Activated naive CD8-positive, alpha-beta T cell treated with anti-CD3 and anti-CD28 coated beads for 36 hours (primary cell): ENCODE measurements at regions not wholly inside any gene's neighbourhood (a gene's known extent, or its start where the extent isn't known, plus 50 kb on each side); places are given as distances from the start of the nearest gene placed in this dataset.
A peak's percentile ranks its signal among the peaks of the same experiment; 100 is the strongest.
"Not testable (repeated sequence)": the region's sequence is repeated elsewhere in the genome, so short reads cannot be mapped to it uniquely, and the experiment has no call there.

Experiments used
- DNase-seq: peaks from one replicate; pipeline ENCODE4 v3.0.0; 2021
- H3K27ac Mint-ChIP-seq: one replicate; pipeline ENCODE4 v1.8.0; 2022; ENCODE audit warnings: mild to moderate bottlenecking, moderate library complexity, mixed read lengths
- H3K27me3 Mint-ChIP-seq: one replicate; pipeline ENCODE4 v1.8.0; 2022; ENCODE audit warnings: mild to moderate bottlenecking, mixed read lengths
- H3K36me3 Mint-ChIP-seq: one replicate; pipeline ENCODE4 v1.8.0; 2021; ENCODE audit warnings: mild to moderate bottlenecking, mixed read lengths
- H3K4me1 Mint-ChIP-seq: one replicate; pipeline ENCODE4 v1.8.0; 2021; ENCODE audit warnings: mixed read lengths
- H3K4me3 Mint-ChIP-seq: one replicate; pipeline ENCODE4 v1.8.0; 2022; ENCODE audit warnings: mild to moderate bottlenecking, moderate library complexity, mixed read lengths
- H3K9me3 Mint-ChIP-seq: one replicate; pipeline ENCODE4 v1.8.0; 2022; ENCODE audit warnings: mixed read lengths

DNA sequence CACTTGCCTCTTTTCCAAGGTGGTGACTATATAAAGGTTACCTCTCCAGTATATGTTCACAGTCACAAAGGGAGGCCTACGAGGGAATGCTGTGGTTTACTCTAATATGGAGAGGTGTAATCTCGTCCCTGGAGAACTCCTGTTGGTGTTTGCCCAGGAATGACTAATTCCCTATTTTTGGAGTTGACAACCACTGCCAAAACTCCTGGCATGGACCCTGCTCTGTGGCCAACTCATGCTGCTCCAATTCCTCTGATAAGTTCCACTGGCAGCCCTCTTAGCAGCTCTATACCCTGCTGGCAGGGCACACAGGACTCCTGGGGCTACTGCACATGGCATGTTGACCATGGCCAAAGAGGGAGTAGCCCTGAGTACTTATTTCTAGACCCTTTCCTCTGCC, 418.7 kb upstream of the ANO5 start:
- no peak overlapping the region for H3K27ac Mint-ChIP-seq
- no peak for DNase-seq
- H3K27me3 Mint-ChIP-seq = no peaks in the 10 kb centered on the region
- H3K4me3 Mint-ChIP-seq = no peak overlapping the region
- H3K36me3 Mint-ChIP-seq = no peaks in the 10 kb centered on the region
- no peaks in the 10 kb centered on the region for H3K4me1 Mint-ChIP-seq
- H3K9me3 Mint-ChIP-seq = peaks cover 1% of the 10 kb centered on the region

DNA sequence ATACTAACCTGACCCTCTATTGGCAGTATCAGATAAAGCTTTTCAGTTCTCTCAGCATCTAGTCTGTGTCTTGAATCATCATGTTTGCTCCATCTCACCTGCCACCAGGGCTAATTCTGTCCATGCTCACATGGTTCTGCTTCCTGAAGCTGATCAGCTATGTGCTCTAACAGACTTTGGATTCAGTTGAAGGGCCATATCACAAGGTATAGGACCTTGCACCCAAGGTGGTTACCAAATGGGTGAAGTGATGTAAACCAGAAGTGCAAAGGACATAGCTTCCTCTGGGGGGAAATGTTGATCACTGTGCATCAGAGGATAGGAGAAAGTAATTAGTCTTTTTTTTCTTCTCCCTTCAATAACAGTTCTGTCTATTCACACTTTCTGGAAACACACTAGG, 417.0 kb upstream of the ANO5 start:
- H3K27ac Mint-ChIP-seq = no peak overlapping the region
- H3K27me3 Mint-ChIP-seq = no peaks in the 10 kb centered on the region
- DNase-seq = no peak
- no peaks in the 10 kb centered on the region for H3K4me1 Mint-ChIP-seq
- no peak overlapping the region for H3K4me3 Mint-ChIP-seq
- no peaks in the 10 kb centered on the region for H3K36me3 Mint-ChIP-seq
- H3K9me3 Mint-ChIP-seq = peaks cover 1% of the 10 kb centered on the region

DNA sequence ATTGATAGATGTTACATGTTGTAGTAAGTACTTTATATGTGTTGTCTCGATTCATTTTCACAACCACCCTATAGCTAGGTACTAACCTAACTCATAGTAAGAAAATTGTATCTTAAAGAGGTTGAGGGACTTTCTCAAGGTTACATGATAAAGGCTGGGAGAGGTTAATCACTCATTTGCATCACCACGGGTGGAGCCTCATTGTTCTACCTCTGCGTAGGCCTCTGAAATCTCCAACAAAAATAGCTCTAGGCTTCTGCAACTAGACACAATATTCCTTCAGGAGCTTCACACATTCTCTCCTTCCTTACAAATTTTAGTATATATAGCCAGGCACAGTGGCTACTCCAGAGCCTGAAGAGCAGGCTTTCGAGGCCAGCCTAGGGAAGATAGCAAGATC, 408.9 kb upstream of the ANO5 start:
- Mint-ChIP-seq H3K4me1 (no peaks in the 10 kb centered on the region), H3K27ac (no peak overlapping the region), H3K4me3 (no peak overlapping the region), H3K9me3 (peaks cover 14% of the 10 kb centered on the region), H3K27me3 (no peaks in the 10 kb centered on the region), H3K36me3 (no peaks in the 10 kb centered on the region)
- no peak for DNase-seq

DNA sequence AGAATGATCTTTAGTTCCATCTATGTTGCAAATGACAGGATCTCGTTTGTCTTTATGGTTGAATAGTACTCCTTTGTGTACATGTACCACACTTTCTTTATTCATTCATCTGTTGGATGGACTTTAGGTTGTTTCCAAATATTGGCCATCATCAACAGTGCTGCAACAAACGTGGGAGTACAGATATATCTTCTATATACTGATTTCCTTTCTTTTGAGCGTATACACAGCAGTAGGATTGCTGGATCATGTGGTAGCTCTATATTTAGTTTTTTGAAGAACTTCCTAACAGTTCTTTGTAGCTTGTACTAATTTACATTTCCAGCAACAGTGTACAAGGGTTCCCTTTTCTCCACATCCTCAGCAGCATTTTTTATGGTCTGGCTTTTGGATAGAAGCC, 407.5 kb upstream of the ANO5 start:
- DNase-seq = no peak
- Mint-ChIP-seq H3K27me3 (no peaks in the 10 kb centered on the region), H3K4me1 (no peaks in the 10 kb centered on the region), H3K36me3 (no peaks in the 10 kb centered on the region), H3K4me3 (no peak overlapping the region), H3K9me3 (peaks cover 23% of the 10 kb centered on the region), H3K27ac (no peak overlapping the region)

DNA sequence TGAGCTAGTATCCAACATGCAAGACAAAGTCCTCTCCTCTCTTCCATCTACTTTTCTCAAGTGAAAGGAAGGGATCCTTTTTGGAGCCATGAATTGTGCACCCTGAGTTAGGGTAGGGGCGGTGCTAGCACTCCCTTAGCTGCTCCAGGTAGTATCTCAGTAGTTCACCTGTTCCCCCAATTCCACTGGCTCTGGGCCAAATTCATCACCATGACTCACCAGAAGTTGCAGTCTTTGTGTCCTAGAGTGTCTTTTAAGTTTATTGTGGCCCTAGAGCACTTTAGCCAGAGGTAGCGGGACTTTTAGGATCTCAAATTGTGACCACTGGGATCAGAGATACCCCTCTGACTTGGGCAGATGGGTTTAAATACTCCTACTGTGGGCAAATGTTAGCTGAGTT, 398.6 kb upstream of the ANO5 start:
- Mint-ChIP-seq H3K4me3 (no peak overlapping the region), H3K27me3 (no peaks in the 10 kb centered on the region), H3K27ac (no peak overlapping the region), H3K9me3 (peaks cover 18% of the 10 kb centered on the region), H3K4me1 (no peaks in the 10 kb centered on the region), H3K36me3 (no peaks in the 10 kb centered on the region)
- DNase-seq = no peak

DNA sequence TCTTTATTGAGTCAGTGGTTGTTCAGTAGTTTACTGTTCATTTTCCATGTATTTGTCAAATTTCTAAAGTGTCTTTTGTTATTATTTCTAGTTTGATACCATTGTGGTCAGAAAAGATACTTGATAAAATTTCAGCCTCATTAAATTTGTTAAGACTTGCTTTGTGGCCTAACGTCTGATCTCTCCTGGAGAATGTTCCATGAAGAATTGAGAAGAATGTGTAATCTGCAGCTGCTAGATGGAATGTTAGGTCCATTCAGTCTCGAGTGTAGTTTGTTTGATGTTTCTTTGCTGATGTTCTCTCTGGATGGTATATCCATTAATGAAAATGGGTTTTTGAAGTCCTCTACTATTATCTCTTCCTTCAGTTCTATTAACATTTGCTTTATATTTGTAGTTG, 394.7 kb upstream of the ANO5 start:
- Mint-ChIP-seq H3K9me3 (peaks cover 11% of the 10 kb centered on the region), H3K4me3 (no peak overlapping the region), H3K27ac (no peak overlapping the region), H3K36me3 (no peaks in the 10 kb centered on the region), H3K4me1 (no peaks in the 10 kb centered on the region), H3K27me3 (no peaks in the 10 kb centered on the region)
- no peak for DNase-seq

DNA sequence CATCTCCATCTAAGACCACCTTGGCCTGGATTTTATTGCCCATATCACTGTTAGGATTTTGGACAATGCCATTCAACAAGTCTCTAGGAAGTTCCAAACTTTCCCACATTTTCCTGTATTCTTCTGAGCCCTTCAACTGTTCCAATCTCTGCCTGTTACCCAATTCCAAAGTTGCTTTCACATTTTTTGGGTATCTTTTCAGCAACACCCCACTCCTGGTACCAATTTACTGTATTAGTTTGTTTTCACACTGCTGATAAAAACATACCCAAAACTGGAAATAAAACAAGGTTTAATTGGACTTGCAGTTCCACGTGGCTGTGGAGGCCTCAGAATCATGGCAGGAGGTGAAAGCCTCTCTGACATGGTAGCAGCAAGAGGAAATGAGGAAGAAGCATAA, 388.4 kb upstream of the ANO5 start:
- not testable (repeated sequence) for H3K9me3 Mint-ChIP-seq, H3K27ac Mint-ChIP-seq, DNase-seq, H3K27me3 Mint-ChIP-seq, H3K4me3 Mint-ChIP-seq, H3K4me1 Mint-ChIP-seq, H3K36me3 Mint-ChIP-seq

DNA sequence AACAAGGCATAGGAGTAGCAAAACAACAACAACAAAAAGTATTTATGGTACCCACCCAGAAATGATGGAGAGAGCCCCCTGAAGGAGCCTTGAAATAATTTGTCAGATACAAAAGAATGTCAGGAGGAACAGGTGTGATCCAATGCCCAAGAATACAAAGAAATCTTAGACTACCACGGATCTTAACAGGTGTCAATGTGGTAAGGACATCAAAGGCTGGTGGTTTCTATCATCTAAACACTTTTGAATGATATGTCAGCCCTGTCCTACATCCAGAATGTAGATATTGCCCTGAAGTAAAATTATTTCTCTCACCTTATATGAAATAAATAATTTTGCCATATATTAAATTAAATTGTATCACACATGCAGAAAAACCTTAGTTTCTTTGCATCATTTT, 386.4 kb upstream of the ANO5 start:
- Mint-ChIP-seq H3K27me3 (no peaks in the 10 kb centered on the region), H3K36me3 (no peaks in the 10 kb centered on the region), H3K4me1 (no peaks in the 10 kb centered on the region)

DNA sequence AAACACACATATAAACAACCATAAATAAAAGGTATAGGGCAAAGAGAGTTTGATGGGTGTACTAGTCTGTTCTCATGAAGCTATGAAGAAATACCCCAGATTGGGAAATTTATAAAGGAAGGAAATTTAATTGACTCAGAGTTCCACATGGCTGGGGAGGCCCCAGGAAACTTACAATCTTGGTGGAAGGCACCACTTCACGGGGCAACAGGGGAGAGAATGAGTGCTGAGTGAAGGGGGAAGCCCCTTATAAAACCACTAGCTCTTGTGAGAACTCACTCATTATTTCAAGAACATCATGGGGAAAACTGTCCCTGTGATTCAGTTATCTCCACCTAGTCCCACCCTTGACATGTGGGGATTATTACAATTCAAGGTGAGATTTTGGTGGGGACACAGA, 385.9 kb upstream of the ANO5 start:
- H3K9me3 Mint-ChIP-seq = peaks cover 10% of the 10 kb centered on the region
- peak; percentile 9 for DNase-seq
- H3K27ac Mint-ChIP-seq = peak overlapping the region; percentile 57
- H3K27me3 Mint-ChIP-seq = no peaks in the 10 kb centered on the region
- H3K4me3 Mint-ChIP-seq = no peak overlapping the region
- no peaks in the 10 kb centered on the region for H3K4me1 Mint-ChIP-seq
- H3K36me3 Mint-ChIP-seq = no peaks in the 10 kb centered on the region

More for the DNA sequence above, 386.4 kb upstream of the ANO5 start:
- no peak overlapping the region for H3K4me3 Mint-ChIP-seq
- peaks cover 10% of the 10 kb centered on the region for H3K9me3 Mint-ChIP-seq
- DNase-seq = no peak
- no peak overlapping the region for H3K27ac Mint-ChIP-seq

DNA sequence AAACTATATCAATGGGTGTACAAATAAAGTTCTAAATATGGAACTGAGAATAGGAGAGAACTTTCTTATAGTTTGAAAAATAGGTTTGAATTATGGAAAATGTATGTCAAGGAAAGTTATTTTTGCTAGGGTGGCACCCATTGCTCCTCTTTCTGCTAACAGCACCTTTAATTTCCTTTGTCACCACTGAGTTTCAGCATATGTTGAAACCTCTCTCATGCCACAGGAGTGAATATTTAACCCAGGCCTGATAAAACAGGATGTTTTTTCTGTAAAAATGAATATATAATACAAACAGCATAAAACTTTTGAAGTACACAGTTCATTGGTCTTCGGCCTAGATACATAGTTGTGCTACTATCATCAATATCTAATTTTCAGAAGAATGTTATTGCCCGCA, 385.5 kb upstream of the ANO5 start:
- H3K27me3 Mint-ChIP-seq = no peaks in the 10 kb centered on the region
- H3K4me3 Mint-ChIP-seq = no peak overlapping the region
- no peaks in the 10 kb centered on the region for H3K36me3 Mint-ChIP-seq
- H3K4me1 Mint-ChIP-seq = no peaks in the 10 kb centered on the region
- no peak for DNase-seq
- H3K27ac Mint-ChIP-seq = peak overlapping the region; percentile 57
- peaks cover 10% of the 10 kb centered on the region for H3K9me3 Mint-ChIP-seq

DNA sequence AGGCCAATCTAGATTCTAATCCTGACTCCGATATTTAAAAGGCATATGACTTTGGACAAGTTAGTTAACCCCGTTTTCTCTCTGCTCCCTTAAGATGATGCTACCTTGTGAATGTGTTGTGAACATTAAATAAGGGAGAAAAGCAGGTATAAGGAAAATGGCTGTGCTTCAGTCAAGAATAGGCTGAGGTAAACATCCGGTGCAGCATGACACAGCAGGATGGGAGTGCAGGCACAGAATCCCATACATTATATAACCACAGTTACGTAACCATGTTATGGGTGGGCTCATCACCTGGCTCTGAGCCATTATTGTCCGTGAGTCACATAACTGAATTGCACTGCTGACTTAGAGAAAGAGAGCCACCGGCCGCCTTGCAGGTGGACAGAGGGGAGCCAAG, 382.2 kb upstream of the ANO5 start:
- Mint-ChIP-seq H3K27me3 (no peaks in the 10 kb centered on the region), H3K4me3 (no peak overlapping the region), H3K36me3 (no peaks in the 10 kb centered on the region), H3K9me3 (no peaks in the 10 kb centered on the region), H3K4me1 (no peaks in the 10 kb centered on the region), H3K27ac (no peak overlapping the region)
- DNase-seq = no peak

DNA sequence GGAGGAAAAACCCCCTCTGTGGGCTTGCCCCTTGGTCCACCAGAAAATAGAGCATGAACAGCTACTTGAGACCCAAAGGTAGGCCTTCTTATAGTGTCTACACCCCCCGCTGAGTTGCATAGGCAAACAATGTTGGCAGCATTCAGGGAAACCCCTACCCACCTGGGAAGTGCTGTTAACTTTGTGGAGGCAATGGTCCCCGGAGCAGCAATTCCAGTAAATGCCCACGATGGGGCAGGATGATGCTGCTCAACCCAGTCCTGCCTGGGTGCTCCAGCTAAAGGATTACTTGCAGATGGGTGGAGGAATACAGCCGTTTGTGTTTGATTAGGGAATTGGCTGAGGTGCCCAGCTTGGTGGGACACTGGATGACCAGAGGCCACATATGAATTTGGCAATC, 381.3 kb upstream of the ANO5 start:
- no peak overlapping the region for H3K27ac Mint-ChIP-seq
- no peak overlapping the region for H3K4me3 Mint-ChIP-seq
- DNase-seq = no peak
- H3K4me1 Mint-ChIP-seq = no peaks in the 10 kb centered on the region
- no peaks in the 10 kb centered on the region for H3K27me3 Mint-ChIP-seq
- no peaks in the 10 kb centered on the region for H3K9me3 Mint-ChIP-seq
- no peaks in the 10 kb centered on the region for H3K36me3 Mint-ChIP-seq

DNA sequence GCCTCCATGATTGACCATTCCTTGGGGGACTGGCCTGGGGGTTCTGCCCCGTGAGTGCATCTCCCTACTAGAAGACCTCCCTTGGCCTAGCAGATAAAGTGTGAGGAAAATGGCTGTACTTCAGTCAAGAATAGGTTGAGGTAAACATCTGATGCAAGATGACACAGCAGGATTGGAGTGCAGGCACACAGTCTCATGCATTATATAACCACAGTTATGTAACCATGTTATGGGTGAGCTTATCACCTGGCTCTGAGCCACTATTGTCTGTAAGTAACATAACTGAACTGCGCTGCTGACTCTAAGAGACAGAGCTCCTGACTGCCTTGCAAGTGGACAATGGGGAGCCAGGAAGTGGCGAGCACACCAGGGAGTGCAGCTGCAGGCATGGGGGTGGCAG, 378.7 kb upstream of the ANO5 start:
- Mint-ChIP-seq H3K4me3 (no peak overlapping the region), H3K4me1 (no peaks in the 10 kb centered on the region), H3K36me3 (no peaks in the 10 kb centered on the region), H3K27me3 (no peaks in the 10 kb centered on the region), H3K27ac (no peak overlapping the region), H3K9me3 (no peaks in the 10 kb centered on the region)
- no peak for DNase-seq

DNA sequence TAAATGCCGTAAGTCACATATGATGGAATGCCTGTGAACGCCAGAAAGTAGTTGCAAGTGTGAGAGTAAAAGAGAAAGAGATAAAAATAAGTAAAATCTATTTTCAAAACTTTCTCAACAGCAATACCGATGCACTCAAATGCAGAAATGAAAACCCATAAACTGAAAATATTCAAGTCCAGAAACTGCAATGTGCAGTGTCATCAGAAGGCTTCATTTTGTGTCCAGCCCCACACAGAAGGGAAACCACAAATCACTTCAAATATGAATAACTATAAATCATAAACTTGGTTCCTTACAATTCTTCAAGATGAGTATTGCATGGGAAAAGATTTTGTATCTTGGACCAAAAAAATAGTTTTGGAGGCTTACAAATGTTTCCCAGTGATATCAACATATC, 375.2 kb upstream of the ANO5 start:
- Mint-ChIP-seq H3K9me3 (no peaks in the 10 kb centered on the region), H3K4me1 (no peaks in the 10 kb centered on the region), H3K27me3 (no peaks in the 10 kb centered on the region), H3K36me3 (no peaks in the 10 kb centered on the region), H3K27ac (no peak overlapping the region), H3K4me3 (no peak overlapping the region)
- no peak for DNase-seq

DNA sequence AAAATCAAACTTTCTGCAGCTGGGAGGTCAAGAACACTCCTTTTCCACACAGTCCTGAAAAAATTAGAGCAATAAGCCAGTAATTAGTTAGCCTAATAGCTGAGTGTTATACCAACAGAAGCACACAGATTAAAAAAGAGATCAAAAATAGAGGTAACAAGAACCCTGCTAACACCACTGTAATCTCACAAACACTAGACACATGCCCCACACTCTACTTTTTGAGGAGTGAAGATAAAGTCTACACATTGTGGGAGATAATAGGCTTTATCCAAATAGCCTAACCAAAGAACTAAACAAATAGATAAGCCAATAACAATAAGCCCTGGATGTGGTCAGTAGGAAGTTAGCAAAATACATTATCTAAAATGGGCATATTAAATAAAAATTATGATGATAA, 372.7 kb upstream of the ANO5 start:
- Mint-ChIP-seq H3K27ac (no peak overlapping the region), H3K4me3 (no peak overlapping the region), H3K27me3 (no peaks in the 10 kb centered on the region), H3K4me1 (no peaks in the 10 kb centered on the region), H3K9me3 (no peaks in the 10 kb centered on the region), H3K36me3 (no peaks in the 10 kb centered on the region)
- DNase-seq = no peak

DNA sequence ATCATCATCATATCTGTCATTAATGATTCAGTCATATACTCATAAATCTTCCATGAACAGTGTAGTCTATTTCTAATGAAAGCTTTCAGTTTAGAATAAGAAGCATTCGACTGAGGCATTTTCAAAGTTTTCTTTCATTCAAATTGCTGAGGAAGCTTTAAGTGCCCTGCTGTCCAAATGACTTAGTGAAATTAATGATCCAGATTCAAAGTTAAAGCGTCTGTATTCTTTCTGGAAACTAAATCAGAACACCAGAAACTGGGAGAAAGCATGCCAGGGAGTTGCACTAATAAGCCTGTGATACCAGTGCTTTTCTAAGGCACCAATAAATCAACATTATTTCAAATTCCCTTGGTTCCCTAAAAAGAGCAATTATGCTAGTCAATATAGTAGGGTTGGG, 367.8 kb upstream of the ANO5 start:
- no peaks in the 10 kb centered on the region for H3K9me3 Mint-ChIP-seq
- no peaks in the 10 kb centered on the region for H3K27me3 Mint-ChIP-seq
- H3K4me3 Mint-ChIP-seq = no peak overlapping the region
- no peaks in the 10 kb centered on the region for H3K36me3 Mint-ChIP-seq
- DNase-seq = no peak
- H3K4me1 Mint-ChIP-seq = no peaks in the 10 kb centered on the region
- H3K27ac Mint-ChIP-seq = no peak overlapping the region

DNA sequence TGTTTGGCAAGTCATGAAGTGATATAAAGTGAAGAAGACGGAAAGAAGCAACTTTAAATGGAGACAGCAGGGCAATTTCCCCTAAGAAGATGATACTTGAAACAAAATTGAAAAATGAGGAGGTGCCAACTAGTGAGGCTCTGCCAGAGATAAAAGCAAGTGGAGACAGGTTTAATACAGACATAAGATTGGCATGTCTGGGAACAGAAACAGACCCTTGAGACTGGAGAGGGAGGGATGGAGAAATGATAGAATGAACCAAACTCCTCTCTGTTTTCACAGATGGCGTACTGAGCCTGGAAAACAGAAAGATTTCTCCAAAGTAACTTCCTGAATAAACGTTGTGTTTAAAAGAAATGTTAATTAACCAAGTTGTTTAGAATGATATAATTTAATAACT, 354.5 kb upstream of the ANO5 start:
- Mint-ChIP-seq H3K4me3 (no peak overlapping the region), H3K27me3 (no peaks in the 10 kb centered on the region), H3K9me3 (no peaks in the 10 kb centered on the region), H3K27ac (no peak overlapping the region), H3K36me3 (no peaks in the 10 kb centered on the region), H3K4me1 (no peaks in the 10 kb centered on the region)
- DNase-seq = no peak
